Caco-2 (cell line): ENCODE measurements at regions not wholly inside any gene's neighbourhood (a gene's known extent, or its start where the extent isn't known, plus 50 kb on each side); places are given as distances from the start of the nearest gene placed in this dataset.

Experiments used
- BruUV-seq: library from RNA; stranded (reverse); fragments of 400-500 nt; replicated peaks from 2 replicates; lab custom pipeline; 2021; lab: Mats Ljungman, UMichigan
- CTCF ChIA-PET: fragments of 300-600 bp; sonication (Branson Sonifier 250); formaldehyde crosslinking; loops from one replicate; lab custom pipeline; 2022; ENCODE audit warnings: antibody characterized with exemption; lab: Charles Lee
- POLR2A ChIA-PET: fragments of 300-600 bp; sonication (Branson Sonifier 250); formaldehyde crosslinking; loops from one replicate; lab custom pipeline; 2022; ENCODE audit warnings: antibody characterized with exemption; lab: Charles Lee
- DNase-seq, 2 experiments: peaks; one replicate each; pipeline versions ENCODE4 v3.0.0 to v3.0.0-alpha.2; 2020 to 2022
- H3K27me3 ChIP-seq: replicated peaks from 2 replicates; pipeline ENCODE4 v1.6.0; 2011; ENCODE audit warnings: low read length; ENCODE audit not compliant: control insufficient read depth, insufficient read depth
- H3K36me3 ChIP-seq: 2 replicates; pipeline ENCODE4 v1.5.1; 2011; ENCODE audit warnings: low read length; ENCODE audit not compliant: control insufficient read depth, insufficient read depth
- H3K4me1 ChIP-seq: fragments of 250-450 bp; sonication (Bioruptor Pico); 2 replicates; pipeline ENCODE4 v1.5.1; 2020; ENCODE audit warnings: mild to moderate bottlenecking
- H3K4me3 ChIP-seq: 2 replicates; pipeline ENCODE4 v1.5.1; 2011; ENCODE audit warnings: low read depth, mild to moderate bottlenecking, control low read depth, low read length
- H3K9me3 ChIP-seq: fragments of 250-450 bp; sonication (Bioruptor Pico); 2 replicates; pipeline ENCODE4 v1.5.1; 2020; ENCODE audit warnings: mild to moderate bottlenecking, moderate library complexity
- H3K27ac Mint-ChIP-seq: one replicate; pipeline ENCODE4 v1.8.0; 2022; ENCODE audit warnings: mixed read lengths; ENCODE audit not compliant: unreplicated experiment
- H3K27me3 Mint-ChIP-seq: one replicate; pipeline ENCODE4 v1.8.0; 2022; ENCODE audit warnings: mixed read lengths; ENCODE audit not compliant: insufficient read depth, unreplicated experiment
- H3K36me3 Mint-ChIP-seq: one replicate; pipeline ENCODE4 v1.8.0; 2022; ENCODE audit warnings: mild to moderate bottlenecking, mixed read lengths; ENCODE audit not compliant: insufficient read depth, unreplicated experiment
- H3K4me1 Mint-ChIP-seq: one replicate; pipeline ENCODE4 v1.8.0; 2022; ENCODE audit warnings: low read depth, mixed read lengths; ENCODE audit not compliant: unreplicated experiment
- H3K4me3 Mint-ChIP-seq: one replicate; pipeline ENCODE4 v1.8.0; 2022; ENCODE audit warnings: mild to moderate bottlenecking, moderate library complexity, mixed read lengths; ENCODE audit not compliant: unreplicated experiment
- H3K9me3 Mint-ChIP-seq: one replicate; pipeline ENCODE4 v1.8.0; 2022; ENCODE audit warnings: mixed read lengths; ENCODE audit not compliant: unreplicated experiment
- intact Hi-C: fragments of 100-400 bp; cut with micrococcal nuclease; formaldehyde crosslinking; loops from one replicate; pipeline ENCODE4 v1.10.0; 2022; ENCODE audit not compliant: unreplicated experiment
- TF ChIP-seq, protein P1 (sequence below), 2 experiments: fragments of 200-600 bp in 1 of 2; IDR thresholded peaks; 1 replicate in 1 of 2; 2 replicates in 1 of 2; pipeline versions ENCODE4 v1.5.1 to v1.8.0; 2011 to 2022; ENCODE audit warnings: antibody characterized with exemption in 1 of 2, control low read depth in 1 of 2, inconsistent platforms in 1 of 2, low read depth in 1 of 2, low read length in 1 of 2, mild to moderate bottlenecking in 1 of 2, moderate library complexity in 1 of 2; ENCODE audit not compliant: insufficient read depth in 1 of 2, severe bottlenecking in 1 of 2, unreplicated experiment in 1 of 2

DNA sequence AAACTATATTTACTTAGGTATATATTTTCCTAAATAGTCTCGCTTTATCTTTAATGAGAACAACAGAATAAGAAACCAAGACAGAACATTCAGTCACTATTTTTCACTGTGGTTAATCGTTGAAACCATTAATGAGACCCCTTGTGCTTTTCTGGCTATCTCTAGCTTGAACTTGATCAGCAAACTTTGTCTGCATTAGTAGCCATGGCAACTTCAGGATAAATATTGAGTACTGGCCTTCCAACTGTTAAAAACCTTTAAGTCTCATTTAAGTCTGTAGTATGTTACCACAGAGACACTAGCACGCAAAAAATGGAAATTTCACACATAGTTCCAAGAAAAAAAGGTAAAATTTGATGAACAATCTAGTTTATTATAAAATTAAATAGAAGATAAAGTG lies 946.0 kb downstream of the SLITRK5 start:
- Mint-ChIP-seq H3K27ac (no peak overlapping the region), H3K9me3 (peaks cover 6% of the 10 kb centered on the region), H3K4me1 (no peaks in the 10 kb centered on the region), H3K4me3 (no peak overlapping the region), H3K36me3 (no peaks in the 10 kb centered on the region), H3K27me3 (no peaks in the 10 kb centered on the region)
- intact Hi-C loops, result no loop called here
- Histone ChIP-seq H3K4me1 (no peaks in the 10 kb centered on the region), H3K4me3 (no peak overlapping the region), H3K9me3 (no peaks in the 10 kb centered on the region), H3K27me3 (no peaks in the 10 kb centered on the region), H3K36me3 (no peaks in the 10 kb centered on the region)
- DNase-seq, result no peak
- ChIA-PET CTCF (no interaction called here), POLR2A (no interaction called here)
- TF ChIP-seq, protein P1, sequence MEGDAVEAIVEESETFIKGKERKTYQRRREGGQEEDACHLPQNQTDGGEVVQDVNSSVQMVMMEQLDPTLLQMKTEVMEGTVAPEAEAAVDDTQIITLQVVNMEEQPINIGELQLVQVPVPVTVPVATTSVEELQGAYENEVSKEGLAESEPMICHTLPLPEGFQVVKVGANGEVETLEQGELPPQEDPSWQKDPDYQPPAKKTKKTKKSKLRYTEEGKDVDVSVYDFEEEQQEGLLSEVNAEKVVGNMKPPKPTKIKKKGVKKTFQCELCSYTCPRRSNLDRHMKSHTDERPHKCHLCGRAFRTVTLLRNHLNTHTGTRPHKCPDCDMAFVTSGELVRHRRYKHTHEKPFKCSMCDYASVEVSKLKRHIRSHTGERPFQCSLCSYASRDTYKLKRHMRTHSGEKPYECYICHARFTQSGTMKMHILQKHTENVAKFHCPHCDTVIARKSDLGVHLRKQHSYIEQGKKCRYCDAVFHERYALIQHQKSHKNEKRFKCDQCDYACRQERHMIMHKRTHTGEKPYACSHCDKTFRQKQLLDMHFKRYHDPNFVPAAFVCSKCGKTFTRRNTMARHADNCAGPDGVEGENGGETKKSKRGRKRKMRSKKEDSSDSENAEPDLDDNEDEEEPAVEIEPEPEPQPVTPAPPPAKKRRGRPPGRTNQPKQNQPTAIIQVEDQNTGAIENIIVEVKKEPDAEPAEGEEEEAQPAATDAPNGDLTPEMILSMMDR (IDR thresholded peaks at IDR 0.05; ENCODE audit: insufficient read depth in 1 of 2, low read depth in 1 of 2, low read length in 1 of 2, severe bottlenecking in 1 of 2, unreplicated experiment in 1 of 2), result no peak
- BruUV-seq, result no TSS peak

DNA sequence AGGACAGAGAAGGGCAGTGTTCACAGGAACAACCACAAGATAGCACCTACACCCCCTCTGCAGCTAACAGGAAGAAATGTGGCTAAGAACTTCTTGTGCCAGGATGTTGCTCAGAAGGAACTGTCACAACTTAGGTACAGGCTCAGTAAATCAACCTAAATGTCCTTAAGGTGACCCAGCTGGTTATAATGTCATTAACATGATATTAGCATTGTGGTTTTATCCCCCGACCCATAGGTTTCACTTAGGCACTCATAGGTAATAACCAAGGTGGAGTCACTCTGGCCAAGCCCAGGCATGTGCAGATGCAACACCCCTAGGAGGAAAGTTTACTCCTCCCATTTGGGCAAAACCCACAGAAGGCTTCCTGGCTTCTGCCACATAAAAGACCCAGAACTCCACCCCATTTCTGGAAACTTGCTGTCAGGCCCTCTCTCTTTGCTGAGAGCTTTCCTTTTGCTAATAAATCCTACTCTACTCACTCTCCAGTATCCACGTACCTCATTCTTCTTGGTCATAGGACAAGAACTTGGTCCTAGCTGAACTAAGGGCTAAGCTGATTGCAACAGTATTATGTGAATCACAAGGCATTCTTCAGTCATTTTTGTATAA lies 951.3 kb downstream of the SLITRK5 start:
- Histone ChIP-seq H3K4me1 (no peaks in the 10 kb centered on the region), H3K36me3 (no peaks in the 10 kb centered on the region), H3K4me3 (no peak overlapping the region), H3K9me3 (0 out of 2 replicates have a peak, but pooled peaks cover 5% of the 10 kb centered on the region), H3K27me3 (no peaks in the 10 kb centered on the region)
- intact Hi-C loops, result no loop called here
- peaks cover 12% of the 10 kb centered on the region for H3K9me3 Mint-ChIP-seq
- BruUV-seq, result no TSS peak
- TF ChIP-seq, protein P1 (IDR thresholded peaks at IDR 0.05; ENCODE audit: insufficient read depth in 1 of 2, low read depth in 1 of 2, low read length in 1 of 2, severe bottlenecking in 1 of 2, unreplicated experiment in 1 of 2), result no peak
- H3K27ac Mint-ChIP-seq, result no peak overlapping the region
- no peaks in the 10 kb centered on the region for H3K27me3 Mint-ChIP-seq
- no peak overlapping the region for H3K4me3 Mint-ChIP-seq
- no peaks in the 10 kb centered on the region for H3K36me3 Mint-ChIP-seq
- no peaks in the 10 kb centered on the region for H3K4me1 Mint-ChIP-seq
- POLR2A ChIA-PET, result no interaction called here
- DNase-seq, result no peak
- CTCF ChIA-PET, result no interaction called here

DNA sequence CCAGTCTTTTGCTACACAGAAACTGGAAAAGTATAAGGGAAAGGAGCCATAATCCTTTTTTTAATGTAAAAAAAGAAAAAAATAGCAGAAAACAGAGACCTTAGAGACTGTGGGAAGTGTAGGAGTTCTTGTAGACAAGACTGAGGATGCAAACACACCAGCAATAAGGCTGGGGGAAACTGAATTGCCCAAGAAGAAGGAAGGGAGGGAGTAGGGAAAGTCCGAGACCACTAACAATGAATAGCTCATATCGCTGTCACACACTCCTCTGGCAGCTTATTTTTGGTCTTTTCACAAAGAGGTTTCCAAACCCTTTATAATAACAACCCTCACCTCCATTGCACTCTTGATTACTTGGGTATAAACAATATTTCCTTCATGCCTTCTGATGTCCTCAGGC lies 952.0 kb downstream of the SLITRK5 start:
- Histone ChIP-seq H3K9me3 (0 out of 2 replicates have a peak, but pooled peaks cover 5% of the 10 kb centered on the region), H3K36me3 (no peaks in the 10 kb centered on the region), H3K4me1 (no peaks in the 10 kb centered on the region), H3K27me3 (no peaks in the 10 kb centered on the region), H3K4me3 (no peak overlapping the region)
- Mint-ChIP-seq H3K4me3 (no peak overlapping the region), H3K36me3 (no peaks in the 10 kb centered on the region), H3K27me3 (no peaks in the 10 kb centered on the region), H3K4me1 (no peaks in the 10 kb centered on the region), H3K9me3 (peaks cover 12% of the 10 kb centered on the region), H3K27ac (no peak overlapping the region)
- no TSS peak for BruUV-seq
- no peak for DNase-seq
- ChIA-PET CTCF (no interaction called here), POLR2A (no interaction called here)
- intact Hi-C loops, result no loop called here
- TF ChIP-seq, protein P1 (IDR thresholded peaks at IDR 0.05; ENCODE audit: insufficient read depth in 1 of 2, low read depth in 1 of 2, low read length in 1 of 2, severe bottlenecking in 1 of 2, unreplicated experiment in 1 of 2), result no peak
